Ammon's horn (tissue), 1 donor: ENCODE measurements at regions not wholly inside any gene's neighbourhood (a gene's known extent, or its start where the extent isn't known, plus 50 kb on each side); places are given as distances from the start of the nearest gene placed in this dataset.

Source experiments
- DNase-seq: peaks from one replicate; pipeline ENCODE4 v3.0.0-alpha.2; 2016; ENCODE audit warnings: low spot score

DNA sequence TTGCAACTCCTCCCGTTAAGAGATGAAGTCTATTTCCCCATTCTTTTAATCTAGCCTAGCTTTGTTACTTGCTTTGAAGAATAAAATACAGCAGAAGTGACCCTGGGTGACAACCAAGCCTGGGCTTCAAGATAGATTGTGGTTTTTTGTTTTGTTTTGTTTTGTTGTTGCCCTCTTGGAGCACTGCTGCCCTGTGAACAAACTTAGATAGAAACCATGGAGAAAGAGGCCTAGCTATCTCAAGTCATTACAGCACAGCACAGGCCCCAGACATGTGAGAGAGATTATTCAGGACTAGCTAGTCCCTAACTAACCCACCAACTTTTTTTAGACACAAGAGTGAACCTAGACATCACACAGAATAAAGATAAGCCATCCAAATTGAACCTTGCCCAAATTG lies 475.2 kb downstream of the EPHA7 start:
- DNase-seq = no peak

DNA sequence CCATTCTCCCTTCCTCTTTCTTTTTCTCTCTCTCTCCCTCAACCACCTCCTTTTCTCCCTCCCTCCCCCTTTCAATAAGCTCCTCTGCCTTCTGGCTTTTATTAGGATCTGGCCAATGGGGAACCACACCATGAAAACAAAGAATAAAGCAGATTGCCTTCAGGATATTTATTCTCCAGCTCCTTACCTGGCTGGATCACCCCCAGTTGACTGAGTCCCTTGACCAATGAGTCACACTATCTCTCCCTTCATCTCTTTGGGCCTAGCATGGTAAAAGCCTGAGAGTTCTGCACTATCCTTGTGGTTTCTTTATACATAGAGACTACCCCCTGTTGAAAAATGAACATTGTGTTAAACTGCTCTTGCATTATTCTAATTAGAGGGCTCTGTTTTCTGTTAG lies 476.8 kb downstream of the EPHA7 start:
- no peak for DNase-seq

DNA sequence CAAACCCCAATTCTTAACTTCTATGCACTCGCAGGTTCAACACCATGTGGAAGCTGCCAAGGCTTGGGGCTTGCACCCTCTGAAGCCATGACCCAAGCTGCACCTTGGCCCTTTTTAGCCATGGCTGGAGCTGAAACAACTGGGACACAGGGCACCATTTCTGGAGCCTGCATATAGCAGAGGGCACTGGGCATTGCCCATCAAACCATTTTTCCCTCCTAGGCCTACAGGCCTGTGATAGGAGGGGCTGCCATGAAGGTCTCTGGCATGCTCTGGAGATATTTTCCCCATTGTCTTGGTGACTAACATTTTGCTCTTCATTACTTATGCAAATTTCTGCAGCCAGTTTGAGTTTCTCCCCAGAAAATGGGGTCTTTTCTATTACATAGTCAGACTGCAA lies 484.7 kb downstream of the EPHA7 start:
- no peak for DNase-seq

DNA sequence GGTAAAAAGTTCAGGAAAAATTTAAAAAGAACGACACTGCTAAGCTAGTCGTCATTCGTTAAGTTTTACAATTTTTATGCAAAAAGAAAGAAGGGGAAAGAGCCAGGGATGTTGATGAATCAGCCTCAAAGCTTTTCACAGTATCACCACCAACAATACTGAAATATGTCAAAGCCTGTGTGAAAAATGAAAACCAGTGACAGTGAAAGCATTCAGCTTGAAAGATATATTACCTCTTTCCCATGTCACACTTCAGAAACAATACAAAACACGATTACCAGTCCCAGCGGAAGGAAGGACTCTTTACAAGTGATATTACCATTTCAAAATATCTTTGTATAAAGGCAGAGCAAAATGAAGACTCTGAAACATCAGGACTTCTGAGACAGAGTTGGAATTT lies 489.2 kb downstream of the EPHA7 start:
- no peak for DNase-seq

DNA sequence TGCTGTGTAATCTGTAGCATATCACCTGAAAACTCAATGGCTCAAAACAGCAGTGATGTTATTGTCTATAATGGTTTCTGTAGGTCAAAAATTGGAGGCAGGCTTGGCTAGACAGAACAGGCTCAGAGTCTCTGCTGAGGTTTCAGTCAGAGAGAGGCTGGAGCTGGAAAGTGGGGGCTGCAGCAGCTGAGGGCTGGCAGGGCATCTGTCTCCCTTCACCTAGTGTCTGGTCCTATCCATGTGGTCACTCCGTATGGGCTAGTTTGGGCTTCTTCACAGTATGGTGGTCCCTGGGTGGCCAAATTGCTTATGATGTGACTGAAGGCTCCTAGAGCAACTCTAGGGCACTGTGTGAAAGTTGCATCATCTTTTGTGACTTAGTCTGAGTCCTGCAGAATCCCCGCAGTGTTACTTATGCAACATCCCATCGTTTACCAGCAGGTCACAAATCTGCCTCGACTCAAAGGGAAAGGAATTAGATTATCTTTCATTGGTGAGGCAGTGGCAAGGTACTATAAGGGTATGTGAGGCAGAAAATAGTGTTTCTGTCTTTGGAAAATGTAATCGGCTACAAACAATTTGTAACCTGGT lies 497.0 kb downstream of the EPHA7 start:
- no peak for DNase-seq

DNA sequence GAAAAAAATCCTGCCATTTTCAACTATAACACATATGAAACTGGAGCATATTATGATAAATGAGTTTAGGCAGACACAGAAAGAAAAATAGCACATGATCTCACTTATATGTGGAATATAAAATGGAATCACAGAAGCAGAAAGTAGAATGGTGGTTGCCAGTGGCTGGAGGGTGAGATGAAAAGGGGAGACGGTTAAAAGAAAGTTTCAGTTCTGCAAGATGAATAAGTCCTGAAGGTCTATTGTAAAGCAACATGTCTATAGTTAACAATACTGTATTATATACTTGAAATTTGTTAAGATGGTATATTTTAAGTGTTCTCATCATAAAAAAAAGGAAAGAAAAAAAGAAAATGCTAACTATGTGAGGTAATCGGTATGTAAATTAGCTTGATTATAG lies 503.9 kb downstream of the EPHA7 start:
- DNase-seq = no peak

DNA sequence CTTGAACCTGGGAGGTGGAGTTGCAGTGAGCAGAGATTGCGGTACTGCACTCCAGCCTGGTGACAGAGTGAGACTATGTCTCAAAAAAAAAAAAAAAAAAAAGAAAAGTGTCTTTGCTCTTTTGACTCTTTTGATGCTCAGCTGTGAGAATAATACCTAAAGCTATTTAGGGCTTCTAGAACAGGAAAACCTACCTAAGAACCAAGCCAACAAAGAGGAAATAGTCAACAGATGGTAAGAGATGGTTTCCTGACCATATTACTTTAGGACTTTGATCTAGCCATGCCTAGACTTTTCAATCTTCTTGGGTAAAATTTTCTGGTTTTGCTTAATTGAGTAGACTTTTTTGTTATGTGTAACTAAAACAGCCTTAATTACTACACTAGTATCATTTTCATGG lies 508.1 kb downstream of the EPHA7 start:
- DNase-seq = no peak

DNA sequence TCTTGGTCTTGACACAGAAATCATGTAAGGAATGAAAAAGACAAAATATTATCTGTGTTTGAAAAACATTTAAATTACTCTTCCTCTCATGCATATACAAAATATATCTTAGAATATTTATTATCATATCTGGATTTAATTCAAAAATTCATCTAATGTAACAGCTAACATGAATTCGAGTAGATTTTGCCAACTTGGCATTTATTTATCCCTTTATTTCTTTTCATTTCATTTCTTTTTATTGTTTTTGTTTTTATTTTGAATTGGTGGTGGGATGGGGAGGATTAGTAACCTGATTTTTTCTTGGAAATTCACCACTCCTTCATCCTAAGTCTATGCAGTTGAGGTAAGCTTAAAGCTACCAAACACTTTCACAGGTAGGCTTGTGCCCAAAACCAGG lies 508.7 kb downstream of the EPHA7 start:
- no peak for DNase-seq

DNA sequence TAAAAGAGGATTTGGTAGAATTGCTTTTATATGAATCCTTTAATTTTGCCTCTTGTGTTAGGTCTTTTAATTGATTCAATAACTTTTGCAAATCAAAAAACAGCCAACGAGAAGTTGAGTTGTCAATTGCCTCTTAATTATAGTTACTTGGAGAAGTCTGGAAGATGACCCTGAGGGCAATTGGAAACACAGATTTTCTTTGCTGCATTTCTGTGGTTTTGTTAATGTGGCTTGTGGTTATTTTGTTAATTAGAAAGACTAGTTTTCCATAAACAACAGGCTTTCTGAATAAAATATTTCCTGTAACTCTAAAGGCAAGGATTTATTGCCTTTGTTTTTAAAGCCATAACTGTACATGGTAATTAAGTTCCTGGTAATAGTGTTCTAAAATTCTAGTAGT lies 513.0 kb downstream of the EPHA7 start:
- DNase-seq = no peak

DNA sequence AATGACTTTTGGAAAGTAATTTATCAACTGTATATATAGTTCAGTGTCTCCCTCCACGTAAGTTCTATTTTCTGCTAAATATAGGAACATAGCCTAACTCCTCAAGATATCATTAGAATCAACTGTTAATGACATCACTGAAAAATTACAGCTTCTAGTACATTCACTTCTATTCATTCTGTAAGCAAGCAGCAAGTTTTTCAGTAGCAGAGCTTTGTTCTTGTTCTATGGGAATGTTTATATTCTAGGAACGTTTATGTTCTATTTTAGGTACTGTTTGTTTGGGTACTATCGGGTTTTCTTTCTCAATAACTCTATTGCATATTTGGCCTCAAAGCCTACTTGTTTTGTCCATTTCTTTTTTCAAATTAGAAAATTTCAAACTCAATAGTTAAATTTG lies 525.6 kb downstream of the EPHA7 start:
- no peak for DNase-seq

DNA sequence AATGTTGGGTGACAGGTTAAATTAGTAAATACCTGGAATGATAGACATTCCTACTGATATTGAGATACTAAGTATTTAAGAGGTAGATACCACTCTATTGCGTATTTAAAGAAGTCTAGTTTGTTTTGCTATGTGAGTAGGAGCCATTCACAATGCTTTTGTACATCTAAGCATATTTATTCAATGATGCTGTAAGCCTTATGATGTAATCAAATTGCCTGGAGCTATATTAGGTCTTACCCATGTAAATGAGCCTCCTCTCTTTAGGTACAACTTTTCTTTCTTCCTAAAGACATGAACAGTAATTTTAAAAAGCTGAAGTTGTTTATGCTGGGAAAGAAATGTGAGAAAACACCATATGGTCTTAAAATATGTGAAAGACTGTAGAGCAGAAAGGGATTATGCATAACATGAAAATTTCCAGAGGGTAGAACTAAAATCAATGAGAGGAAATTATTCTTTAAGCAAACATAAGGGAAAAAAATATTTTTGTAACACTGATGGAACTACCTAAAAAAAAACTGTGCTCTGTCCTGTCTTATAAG lies 526.7 kb downstream of the EPHA7 start:
- DNase-seq = no peak

DNA sequence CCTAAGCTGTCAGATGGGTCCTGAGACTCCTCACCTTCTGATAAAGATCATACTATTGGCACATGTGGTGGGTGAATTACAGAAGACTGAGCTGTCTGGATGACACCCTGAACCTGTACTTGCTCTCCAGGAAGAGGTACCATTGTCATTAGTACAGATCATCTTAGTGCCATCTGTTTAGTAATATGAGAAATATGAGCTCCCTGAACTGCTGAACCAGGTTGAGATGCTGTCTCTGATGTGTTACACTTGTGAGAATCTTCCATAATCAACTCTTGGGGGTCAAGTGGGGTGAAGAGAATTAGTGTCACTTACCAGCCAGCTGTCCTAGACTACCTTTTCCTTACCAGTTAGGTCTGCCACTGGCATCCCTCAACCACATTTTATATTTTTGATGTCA lies 531.0 kb downstream of the EPHA7 start:
- DNase-seq = no peak

DNA sequence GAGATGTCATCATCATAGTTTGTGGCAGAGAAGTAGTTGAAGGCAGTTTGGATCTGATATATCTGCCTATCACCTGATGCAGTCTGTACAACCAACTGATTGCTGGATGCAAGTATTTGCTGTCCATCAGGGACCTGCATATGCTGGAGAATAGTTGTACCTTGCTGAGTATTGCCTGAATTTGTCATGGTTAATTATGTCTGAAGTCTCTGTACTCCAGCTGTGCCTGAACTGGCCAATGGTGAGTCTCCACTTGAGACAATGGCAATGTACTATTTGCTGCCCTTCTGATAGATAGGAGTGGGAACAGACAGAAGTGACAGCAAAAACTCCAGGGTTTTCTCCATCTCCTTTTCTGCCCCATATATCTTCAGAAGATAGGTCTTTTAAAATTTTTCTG lies 531.5 kb downstream of the EPHA7 start:
- no peak for DNase-seq

DNA sequence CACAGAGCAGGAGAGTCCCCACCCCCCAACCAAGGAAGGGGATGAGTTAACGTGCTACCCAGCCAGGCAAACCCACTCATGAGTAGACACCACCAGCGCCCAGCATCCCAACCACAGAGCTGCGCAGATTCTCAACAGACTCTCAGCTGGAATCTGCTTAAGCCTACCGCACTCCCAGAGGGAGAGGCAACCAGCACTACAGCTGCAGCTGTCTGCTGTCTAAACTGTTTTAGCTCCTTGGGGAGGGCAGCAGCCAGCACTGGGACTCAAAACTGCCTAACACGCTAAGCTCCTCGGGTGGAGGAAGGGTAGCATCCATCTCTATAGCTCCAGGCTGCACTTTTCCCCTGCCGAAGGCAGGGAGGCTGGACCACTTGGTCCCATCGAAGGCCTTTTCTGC lies 539.8 kb downstream of the EPHA7 start:
- no peak for DNase-seq

DNA sequence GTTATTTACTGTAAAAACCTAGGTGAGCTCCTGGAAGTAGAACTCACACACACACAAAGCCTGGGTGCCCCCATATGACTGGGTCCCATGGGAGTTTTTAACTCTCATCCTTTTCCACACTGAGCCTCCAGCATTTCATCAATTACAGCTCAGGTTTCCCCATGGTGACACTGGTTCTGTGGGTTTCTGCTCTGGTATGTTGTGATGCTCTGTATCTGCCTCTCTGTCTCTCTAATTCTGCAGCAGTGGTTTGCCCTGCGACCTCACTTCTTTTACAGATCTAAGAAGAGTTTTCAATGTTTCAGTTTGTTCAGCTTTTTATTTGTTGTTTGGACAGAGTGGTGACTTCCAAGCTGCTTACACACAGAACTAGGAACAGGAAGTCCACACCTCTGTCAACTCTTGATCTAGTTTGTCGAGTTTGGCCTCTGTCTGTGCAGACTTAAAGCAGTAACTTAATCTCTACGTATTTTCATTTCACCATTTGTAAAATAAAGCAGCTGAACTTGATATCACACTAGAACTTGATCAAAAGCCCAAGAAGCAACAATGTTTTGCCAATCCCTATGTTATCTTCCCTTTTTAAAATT lies 554.3 kb downstream of the EPHA7 start:
- no peak for DNase-seq

DNA sequence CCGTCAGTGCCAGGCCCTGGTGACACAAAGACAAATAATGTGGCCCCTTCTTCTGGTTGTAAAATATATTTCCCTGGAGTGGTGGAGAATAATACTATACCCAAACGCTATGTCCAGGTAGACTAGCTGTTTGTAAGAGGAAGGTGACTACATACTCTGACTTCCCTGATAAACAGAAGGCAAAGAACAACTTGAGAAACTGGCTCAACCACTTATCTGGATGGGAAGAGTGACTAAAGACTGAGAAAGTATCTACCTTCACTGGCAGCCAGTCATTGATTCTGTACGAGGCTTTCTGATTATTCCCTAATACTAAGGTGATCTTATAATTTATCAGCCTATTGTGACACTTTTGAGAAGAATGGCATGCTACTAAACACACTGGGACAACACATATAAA lies 569.7 kb downstream of the EPHA7 start:
- no peak for DNase-seq

DNA sequence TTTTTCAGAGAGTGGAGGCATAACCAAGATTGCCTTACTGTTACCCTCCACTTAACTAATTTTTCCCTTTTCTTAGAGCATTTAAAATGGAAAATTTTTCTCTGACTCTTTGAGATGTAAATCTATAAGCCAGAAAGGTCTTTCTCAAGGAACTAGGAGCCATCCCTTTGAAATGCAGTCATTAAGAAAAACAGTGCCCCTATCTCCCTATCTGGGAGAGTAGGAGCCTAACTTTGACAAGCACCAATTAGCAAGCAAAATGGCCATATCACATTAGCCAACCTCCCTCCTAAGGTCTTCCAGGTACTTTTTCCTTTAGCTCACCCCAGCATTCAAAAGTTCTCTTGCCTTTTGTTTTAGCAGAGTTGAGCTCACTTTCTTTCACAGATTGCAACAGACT lies 570.5 kb downstream of the EPHA7 start:
- DNase-seq = no peak

DNA sequence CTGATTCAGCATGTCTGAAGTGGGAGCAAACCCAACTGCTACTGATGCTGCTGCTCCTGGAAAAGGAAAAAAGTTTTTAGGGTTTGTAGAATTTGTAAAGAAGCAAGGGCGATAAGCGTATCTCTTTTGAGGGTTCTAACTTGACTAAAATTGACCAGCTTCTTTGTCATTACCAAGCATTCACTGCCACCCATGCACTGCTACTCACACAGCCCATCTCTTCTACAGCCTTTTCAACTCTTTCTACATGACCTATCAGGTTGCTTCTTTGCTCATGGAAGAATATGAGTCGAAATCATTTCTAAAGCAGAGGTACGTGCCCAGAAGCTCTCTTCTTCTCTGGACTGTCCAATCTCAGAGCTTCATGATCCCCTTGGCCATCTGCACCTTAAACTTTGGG lies 570.9 kb downstream of the EPHA7 start:
- DNase-seq = no peak

DNA sequence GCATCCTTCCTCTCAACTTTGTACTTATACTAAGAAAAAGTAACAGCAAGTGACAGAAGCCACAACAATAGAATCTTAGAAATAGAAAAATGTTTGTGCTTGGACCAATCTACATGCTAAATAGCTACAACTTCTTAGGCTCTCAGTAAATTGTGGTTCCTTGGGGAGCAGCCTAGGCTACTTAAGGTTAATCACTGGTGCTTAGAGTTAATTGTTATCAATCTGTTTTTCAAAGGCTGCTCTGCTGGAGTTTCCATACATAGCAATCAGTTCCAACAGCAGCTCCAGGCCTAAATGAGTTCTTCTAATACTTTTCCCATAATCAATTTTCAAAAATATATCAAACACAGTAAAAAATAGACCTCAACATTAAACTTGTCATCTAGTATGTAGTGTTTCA lies 571.4 kb downstream of the EPHA7 start:
- DNase-seq = no peak

DNA sequence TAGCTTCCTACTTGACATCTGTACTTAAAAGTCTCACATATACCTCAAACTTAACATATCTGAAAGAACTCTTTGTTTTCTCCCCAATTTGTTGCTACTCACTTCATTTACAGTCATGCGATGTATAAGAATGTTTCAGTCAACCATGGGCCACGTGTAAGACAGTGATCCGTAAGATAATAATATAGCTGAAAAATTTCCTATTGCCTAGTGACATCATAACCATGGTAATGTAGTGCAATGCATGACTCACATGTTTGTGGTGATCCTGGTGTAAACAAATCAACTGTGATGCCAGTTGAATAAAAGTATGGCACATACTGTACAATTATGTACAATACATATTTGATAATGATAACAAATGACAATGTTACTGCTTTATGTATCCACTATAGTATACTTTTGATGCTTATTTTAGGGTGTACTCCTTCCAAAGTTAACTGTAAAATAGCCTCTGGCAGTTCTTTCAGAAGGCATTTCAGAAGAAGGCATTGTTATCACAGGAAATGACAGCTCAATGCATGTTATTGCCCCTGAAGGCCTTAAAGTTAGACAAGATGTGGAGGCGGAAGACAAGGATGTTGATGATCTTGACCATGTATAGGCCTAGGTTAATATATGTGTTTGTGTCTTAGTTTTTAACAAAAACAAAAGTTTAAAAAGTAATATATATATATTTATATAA lies 579.0 kb downstream of the EPHA7 start:
- DNase-seq = no peak

DNA sequence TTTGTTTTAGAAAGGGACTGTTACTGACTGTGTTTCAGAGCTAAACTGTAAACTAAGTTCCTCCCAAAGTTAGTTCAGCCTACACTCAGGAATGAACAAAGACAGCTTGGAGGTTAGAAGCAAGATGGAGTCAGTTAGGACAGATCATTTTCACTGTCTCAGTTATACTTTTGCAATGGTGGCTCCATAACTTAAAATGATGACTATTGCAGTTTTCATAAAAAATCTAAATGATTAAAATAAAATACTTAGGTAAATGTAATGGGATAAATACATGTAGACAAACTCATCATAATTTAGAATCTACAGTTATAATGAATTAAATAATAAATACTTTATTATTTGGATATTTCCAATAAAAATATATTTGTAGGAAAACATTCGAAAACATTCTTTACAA lies 590.6 kb downstream of the EPHA7 start:
- DNase-seq = no peak

DNA sequence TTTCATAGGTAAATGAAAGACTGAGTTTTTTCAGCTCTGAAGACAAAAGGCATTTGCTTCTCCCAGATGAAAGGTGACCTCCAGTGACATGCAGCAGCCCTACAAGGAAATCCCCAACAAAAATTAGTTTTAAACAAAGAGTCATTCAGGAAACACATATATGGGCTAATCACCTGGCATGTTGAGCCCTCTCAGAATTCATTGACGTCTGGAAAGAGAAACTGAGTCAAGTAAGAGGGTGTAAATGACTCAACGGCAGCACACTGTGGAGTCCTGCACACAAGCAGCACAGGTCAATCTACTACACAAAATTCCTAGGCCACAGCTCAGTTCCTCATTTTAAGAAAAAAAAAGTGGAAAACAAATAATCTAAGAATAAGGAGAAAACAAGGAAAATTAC lies 592.3 kb downstream of the EPHA7 start:
- DNase-seq = no peak

DNA sequence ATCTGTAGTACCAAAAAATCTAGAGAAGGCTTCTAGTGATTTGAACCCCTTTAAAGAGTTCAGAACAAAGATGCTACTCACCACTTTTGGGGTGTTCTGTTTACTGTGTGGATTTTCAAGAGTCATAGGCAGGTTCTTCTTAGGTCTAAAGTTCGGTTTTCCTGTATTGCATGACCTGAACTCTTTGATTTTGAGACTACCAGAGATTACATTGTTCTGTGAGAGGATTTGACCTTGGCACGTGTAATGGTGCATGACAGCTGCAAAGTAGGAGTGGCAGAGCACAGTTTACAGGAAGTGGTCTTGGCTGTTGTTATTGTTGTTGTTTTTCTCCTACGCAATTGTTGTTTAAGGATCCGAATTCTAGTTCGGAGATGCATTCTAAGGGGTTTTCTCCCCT lies 592.7 kb downstream of the EPHA7 start:
- no peak for DNase-seq

DNA sequence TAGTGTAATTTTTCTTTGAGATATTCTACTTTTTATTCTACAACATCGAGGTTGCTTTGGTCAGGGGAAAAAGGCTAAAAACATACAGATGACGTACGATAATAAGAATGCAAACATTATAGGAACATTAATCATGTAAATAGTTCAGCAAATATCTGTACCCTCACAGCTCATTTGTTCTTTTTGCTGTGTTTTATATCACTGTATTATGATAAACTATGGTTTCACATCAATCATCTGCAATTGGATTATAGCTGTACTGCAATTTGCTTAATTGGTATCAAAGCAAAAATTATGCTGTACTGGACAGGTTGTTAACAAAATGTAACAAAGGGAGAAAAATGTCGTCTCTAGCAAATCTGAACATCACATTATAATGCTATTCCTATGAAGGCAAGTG lies 597.1 kb downstream of the EPHA7 start:
- no peak for DNase-seq
